ENCODE measurements at regions not wholly inside any gene's neighbourhood (a gene's known extent, or its start where the extent isn't known, plus 50 kb on each side); places are given as distances from the start of the nearest gene placed in this dataset.

DNA sequence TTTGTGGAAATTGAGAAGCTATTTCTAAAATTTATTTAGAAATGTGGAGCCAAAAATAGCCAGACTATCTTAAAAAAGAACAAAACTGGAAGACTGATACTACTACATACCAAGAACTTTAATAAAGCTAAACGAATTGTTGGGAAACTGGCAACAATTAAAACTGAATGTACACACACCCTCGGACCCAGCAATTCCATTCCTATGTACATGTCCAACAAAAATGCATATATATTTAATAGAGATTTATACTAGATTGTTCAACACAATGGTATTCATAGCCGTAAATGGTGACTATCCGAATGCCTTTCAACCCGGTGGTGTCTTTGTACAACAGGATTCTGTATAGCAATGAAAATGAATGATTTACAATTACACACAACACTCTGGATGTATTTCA, 136.5 kb upstream of the RASGRP1 start:
- Histone ChIP-seq H3K79me2 (ENCODE audit: insufficient read depth, low read length) (no peaks in the 10 kb centered on the region), H3K4me2 (ENCODE audit: insufficient read depth, low read length) (no peak overlapping the region), H3K27ac (ENCODE audit: low read depth, low read length) (no peak overlapping the region), H3K4me1 (ENCODE audit: insufficient read depth, low read length) (no peaks in the 10 kb centered on the region), H3K36me3 (ENCODE audit: insufficient read depth, low read length) (no peaks in the 10 kb centered on the region), H3K4me3 (ENCODE audit: insufficient read depth, low read length) (no peak overlapping the region), H3K27me3 (ENCODE audit: insufficient read depth, low read length) (no peaks in the 10 kb centered on the region), H2AFZ (ENCODE audit: low read length) (no peak overlapping the region), H3K9me3 (ENCODE audit: low read depth, low read length) (no peaks in the 10 kb centered on the region), H4K20me1 (ENCODE audit: insufficient read depth, low read length) (no peaks in the 10 kb centered on the region)
- no peak for DNase-seq (ENCODE audit: insufficient read length, low spot score, missing footprints)
- no peak for TF ChIP-seq CTCF (IDR thresholded peaks at IDR 0.05; ENCODE audit: extremely low read depth, low read depth, low read length)

DNA sequence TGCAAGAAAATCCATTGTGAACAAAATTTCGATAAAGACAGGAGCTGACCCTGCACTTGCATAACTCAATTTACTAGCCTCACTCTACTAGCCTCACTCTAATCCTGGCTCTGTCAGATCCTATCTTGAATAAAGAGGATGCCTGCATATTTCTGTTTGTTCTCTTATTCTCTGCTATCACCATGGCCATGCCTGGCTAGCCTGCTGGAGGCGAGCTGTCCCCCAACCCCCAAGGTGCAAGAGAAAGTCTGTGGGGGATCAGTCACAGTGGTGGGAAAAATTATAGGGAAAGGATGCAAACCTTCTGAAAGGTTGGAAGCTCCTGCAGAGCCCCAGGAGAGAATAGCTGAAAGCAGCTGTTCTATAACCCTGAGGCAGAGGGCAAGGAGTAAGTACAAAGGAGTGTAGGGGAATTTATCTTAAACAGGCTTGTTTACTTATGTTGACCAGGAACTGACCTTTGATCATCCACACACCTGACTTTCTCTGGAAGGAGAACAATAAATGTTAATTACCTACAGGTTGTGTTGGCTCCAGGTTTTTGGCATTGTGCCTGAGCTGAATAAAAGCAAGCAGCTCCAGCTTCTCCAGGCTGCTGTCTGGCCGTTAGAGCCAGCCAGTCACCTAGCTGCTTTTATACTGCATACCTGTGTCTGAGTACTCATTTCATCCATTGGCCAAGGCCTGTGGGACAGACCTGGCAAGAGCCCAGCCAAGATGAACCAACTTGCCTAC, 137.7 kb upstream of the RASGRP1 start:
- no peak for TF ChIP-seq CTCF (IDR thresholded peaks at IDR 0.05; ENCODE audit: extremely low read depth, low read depth, low read length)
- Histone ChIP-seq H3K9me3 (ENCODE audit: low read depth, low read length) (no peaks in the 10 kb centered on the region), H3K27me3 (ENCODE audit: insufficient read depth, low read length) (no peaks in the 10 kb centered on the region)

DNA sequence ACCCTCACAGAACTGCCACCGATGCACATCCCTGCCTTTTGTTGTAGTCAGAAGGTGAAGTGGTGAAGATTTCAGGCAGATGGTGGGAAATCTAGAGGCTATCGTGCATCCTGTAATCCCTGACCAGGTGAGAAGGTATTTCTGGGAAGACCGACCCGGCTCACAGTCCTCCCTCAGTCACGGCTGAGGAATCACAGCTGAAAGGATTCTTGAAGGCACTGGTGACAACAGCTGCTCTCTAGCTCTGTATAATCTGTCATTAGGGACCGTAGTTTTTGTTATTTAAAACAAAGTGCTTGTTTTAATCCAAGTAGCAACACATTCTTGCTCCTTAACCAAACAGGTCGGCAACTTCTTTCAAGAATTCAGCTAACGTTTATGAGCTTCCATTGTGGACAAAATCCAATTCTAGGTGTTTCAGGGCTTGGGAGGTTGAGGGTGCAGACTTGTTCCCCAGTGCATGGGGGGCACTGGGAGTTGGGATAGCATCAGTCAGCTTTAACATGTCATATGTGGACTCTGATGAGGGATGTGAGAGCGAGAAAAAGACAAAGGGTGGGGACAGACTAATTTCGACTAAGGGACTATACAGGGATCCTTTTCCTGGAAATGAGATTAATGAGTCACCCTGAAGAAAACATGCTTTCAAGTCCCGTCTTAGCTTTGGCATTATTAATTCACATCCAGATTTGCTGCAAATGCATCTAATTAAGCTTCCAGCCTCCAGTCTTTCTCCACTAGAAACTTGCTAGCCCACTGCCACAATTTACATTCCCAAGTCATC, 141.0 kb upstream of the RASGRP1 start:
- H3K27ac ChIP-seq (ENCODE audit: low read depth, low read length), result no peak overlapping the region
- H3K79me2 ChIP-seq (ENCODE audit: insufficient read depth, low read length), result no peaks in the 10 kb centered on the region
- no peaks in the 10 kb centered on the region for H3K9me3 ChIP-seq (ENCODE audit: low read depth, low read length)
- H3K4me3 ChIP-seq (ENCODE audit: insufficient read depth, low read length), result no peak overlapping the region
- no peak overlapping the region for H3K4me2 ChIP-seq (ENCODE audit: insufficient read depth, low read length)
- DNase-seq (ENCODE audit: insufficient read length, low spot score, missing footprints), result no peak
- no peaks in the 10 kb centered on the region for H4K20me1 ChIP-seq (ENCODE audit: insufficient read depth, low read length)
- peaks cover 9% of the 10 kb centered on the region for H3K4me1 ChIP-seq (ENCODE audit: insufficient read depth, low read length)
- no peak for TF ChIP-seq CTCF (IDR thresholded peaks at IDR 0.05; ENCODE audit: extremely low read depth, low read depth, low read length)
- H3K36me3 ChIP-seq (ENCODE audit: insufficient read depth, low read length), result no peaks in the 10 kb centered on the region
- H3K27me3 ChIP-seq (ENCODE audit: insufficient read depth, low read length), result no peaks in the 10 kb centered on the region
- no peak overlapping the region for H2AFZ ChIP-seq (ENCODE audit: low read length)

More for the DNA sequence above, 137.7 kb upstream of the RASGRP1 start:
- Histone ChIP-seq H3K79me2 (ENCODE audit: insufficient read depth, low read length) (no peaks in the 10 kb centered on the region), H4K20me1 (ENCODE audit: insufficient read depth, low read length) (no peaks in the 10 kb centered on the region), H3K4me3 (ENCODE audit: insufficient read depth, low read length) (no peak overlapping the region), H2AFZ (ENCODE audit: low read length) (no peak overlapping the region), H3K4me1 (ENCODE audit: insufficient read depth, low read length) (no peaks in the 10 kb centered on the region), H3K27ac (ENCODE audit: low read depth, low read length) (no peak overlapping the region), H3K36me3 (ENCODE audit: insufficient read depth, low read length) (no peaks in the 10 kb centered on the region), H3K4me2 (ENCODE audit: insufficient read depth, low read length) (no peak overlapping the region)
- DNase-seq (ENCODE audit: insufficient read length, low spot score, missing footprints), result no peak

- no peaks in the 10 kb centered on the region for H4K20me1 ChIP-seq (ENCODE audit: insufficient read depth, low read length)
- no peak for TF ChIP-seq CTCF (IDR thresholded peaks at IDR 0.05; ENCODE audit: extremely low read depth, low read depth, low read length)
- H3K36me3 ChIP-seq (ENCODE audit: insufficient read depth, low read length), result no peaks in the 10 kb centered on the region
- H3K4me3 ChIP-seq (ENCODE audit: insufficient read depth, low read length), result no peak overlapping the region
- no peak for DNase-seq (ENCODE audit: insufficient read length, low spot score, missing footprints)
- no peak overlapping the region for H3K27ac ChIP-seq (ENCODE audit: low read depth, low read length)
- H3K9me3 ChIP-seq (ENCODE audit: low read depth, low read length), result no peaks in the 10 kb centered on the region
- H2AFZ ChIP-seq (ENCODE audit: low read length), result no peak overlapping the region
- no peaks in the 10 kb centered on the region for H3K27me3 ChIP-seq (ENCODE audit: insufficient read depth, low read length)
- no peak overlapping the region for H3K4me2 ChIP-seq (ENCODE audit: insufficient read depth, low read length)
- H3K4me1 ChIP-seq (ENCODE audit: insufficient read depth, low read length), result peaks cover 9% of the 10 kb centered on the region
- no peaks in the 10 kb centered on the region for H3K79me2 ChIP-seq (ENCODE audit: insufficient read depth, low read length)
Observed at GRCh38 chr15:38706956-38707355, 142.3 kb upstream of the RASGRP1 start.

Measured in osteoblast (primary cell).